NCI-H1436 (cell line): ENCODE measurements at regions not wholly inside any gene's neighbourhood (a gene's known extent, or its start where the extent isn't known, plus 50 kb on each side); places are given as distances from the start of the nearest gene placed in this dataset.
"Not testable (repeated sequence)": the region's sequence is repeated elsewhere in the genome, so short reads cannot be mapped to it uniquely, and the experiment has no call there.

ENCODE experiments used
- DNase-seq: peaks from one replicate; lab custom pipeline; 2025; lab: John Stamatoyannopoulos, UW

DNA sequence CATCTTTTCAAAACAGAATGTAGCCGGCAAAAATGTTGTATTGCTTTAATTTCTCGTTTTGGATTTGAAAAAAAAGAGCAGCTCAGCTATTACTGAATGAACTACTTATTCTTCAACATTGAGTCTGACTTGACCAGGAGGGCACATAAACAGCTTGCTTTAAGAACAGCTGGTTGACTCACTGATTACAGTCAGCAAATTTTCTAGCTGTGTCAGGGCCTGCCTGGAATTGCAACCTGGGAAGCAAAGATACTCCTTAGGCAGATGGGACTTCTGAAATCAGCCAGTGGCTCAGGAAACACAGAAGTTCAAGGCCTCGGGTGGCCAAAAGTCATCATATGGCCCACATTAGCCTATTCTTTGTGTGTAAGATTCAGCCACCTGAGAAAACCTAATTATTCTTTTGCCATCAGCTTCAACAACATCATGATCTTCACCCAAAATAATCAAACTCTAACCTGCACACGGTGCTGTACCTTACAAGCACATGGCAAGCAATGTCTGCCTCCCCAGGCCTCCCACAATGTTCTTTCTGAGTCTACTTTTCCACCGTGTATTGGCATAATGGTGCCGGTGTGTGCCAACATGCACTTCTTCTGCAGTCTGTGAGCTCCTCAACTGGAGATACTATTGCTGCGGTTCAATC lies 307.2 kb downstream of the HHIPL2 start:
- peak; percentile 13 for DNase-seq

GRCh38 chr1:222239130-222239529 lies 308.8 kb downstream of the HHIPL2 start:
- no peak for DNase-seq

DNA sequence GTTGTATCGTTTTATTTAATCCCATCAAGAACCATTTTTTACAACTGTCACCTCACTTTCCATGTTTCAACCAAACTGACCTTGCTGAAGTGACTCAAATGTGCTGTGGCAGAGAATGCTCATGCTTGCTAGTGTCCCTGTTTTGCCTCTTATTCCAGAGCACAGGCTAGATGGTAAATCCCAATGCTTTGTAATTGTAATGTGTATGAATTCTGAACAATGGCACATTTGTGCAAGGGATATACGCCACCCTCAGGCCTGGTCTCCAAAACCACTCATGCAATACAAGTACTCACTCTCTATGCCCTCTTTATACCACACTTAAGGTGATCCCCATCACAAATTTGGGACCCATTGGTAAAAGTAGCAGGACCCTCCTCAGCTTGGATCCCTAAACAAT lies 313.6 kb downstream of the HHIPL2 start:
- DNase-seq, result no peak

GRCh38 chr1:222233444-222234158 lies 314.3 kb downstream of the HHIPL2 start:
- no peak for DNase-seq

DNA sequence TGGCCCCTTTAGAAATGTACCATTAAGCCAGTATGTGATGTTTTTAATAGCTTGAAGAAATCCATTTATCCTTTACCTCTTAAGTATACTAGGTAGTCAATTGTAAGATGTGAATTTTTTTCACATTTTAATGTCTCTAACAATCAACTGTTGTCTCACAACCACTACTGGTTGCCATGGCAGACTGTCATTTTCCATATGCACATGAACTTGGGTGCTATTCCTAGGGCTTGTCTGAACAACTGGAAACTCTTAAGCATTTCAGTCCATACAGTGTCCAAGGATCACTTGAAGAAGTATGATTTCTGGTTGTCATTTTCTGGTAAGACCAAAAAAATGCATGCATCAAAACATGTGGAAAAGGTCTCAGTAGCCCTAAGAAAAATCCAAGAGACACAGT lies 315.1 kb downstream of the HHIPL2 start:
- DNase-seq, result no peak

- no peak for DNase-seq
These were observed 318.1 kb downstream of the HHIPL2 start for GRCh38 chr1:222229672-222230312.

DNA sequence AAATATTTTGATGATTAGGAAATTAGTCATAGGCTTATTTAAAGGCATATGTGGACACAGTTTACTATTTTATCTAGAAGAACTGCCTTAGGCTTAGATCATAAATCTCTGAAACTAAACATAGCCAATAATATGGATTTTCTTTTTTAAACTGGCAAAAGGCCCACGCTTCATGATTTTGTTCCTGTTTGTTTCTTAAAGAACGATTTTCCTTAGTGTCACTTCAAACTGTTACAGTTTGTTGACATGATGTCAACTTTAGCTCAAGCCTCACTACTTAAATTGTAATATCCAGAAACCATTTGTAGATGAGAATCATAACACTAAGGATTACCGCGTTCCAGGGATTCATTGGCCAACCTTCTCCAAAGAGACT lies 322.6 kb downstream of the HHIPL2 start:
- no peak for DNase-seq

GRCh38 chr1:222224636-222225315 lies 323.1 kb downstream of the HHIPL2 start:
- DNase-seq, result no peak

GRCh38 chr1:222224156-222224555 lies 323.7 kb downstream of the HHIPL2 start:
- no peak for DNase-seq

DNA sequence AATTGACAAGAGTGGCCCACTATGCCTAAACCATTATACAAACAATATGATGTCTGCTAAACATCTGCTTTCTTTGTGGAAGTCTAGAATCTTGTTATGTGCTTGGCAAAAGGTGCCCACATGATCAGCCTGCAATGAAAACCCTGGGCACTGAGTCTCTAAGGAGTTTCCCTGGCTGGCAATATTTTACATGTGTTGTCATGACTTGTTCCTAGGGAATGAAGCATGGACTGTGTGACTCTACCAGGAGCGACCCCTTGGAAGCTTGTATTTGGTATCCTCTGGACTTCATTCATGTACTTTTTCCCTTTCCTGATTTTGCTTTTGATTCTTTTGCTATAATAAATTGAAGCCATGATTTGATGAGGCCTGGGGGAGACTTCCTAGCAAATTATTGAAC lies 324.9 kb downstream of the HHIPL2 start:
- DNase-seq, result no peak

GRCh38 chr1:222216255-222216754 lies 331.6 kb downstream of the HHIPL2 start:
- no peak for DNase-seq

- DNase-seq, result no peak
These were observed 337.1 kb downstream of the HHIPL2 start for GRCh38 chr1:222210776-222211175.

- DNase-seq, result no peak
These were observed 343.4 kb downstream of the HHIPL2 start for GRCh38 chr1:222204475-222204874.

GRCh38 chr1:222202831-222203230 lies 345.1 kb downstream of the HHIPL2 start:
- DNase-seq, result no peak

DNA sequence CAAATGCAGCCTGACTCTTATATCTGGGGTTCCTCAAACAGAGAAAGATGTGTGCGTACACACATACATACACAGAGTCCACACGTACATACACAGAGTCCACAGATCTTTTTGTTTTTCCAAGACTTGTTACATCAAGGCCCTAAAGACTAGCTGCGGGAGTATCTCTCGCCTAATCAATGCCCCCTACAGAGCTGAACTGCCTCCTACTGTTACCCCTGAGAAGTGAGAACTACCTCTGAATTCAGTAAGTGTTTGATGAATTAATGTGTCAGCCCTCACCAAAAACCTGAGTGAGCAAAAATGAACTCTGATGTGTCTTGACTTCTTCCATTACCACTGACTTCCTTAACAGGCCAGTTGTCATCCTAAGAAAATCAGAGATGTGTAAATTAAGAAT lies 351.2 kb downstream of the HHIPL2 start:
- DNase-seq, result no peak

DNA sequence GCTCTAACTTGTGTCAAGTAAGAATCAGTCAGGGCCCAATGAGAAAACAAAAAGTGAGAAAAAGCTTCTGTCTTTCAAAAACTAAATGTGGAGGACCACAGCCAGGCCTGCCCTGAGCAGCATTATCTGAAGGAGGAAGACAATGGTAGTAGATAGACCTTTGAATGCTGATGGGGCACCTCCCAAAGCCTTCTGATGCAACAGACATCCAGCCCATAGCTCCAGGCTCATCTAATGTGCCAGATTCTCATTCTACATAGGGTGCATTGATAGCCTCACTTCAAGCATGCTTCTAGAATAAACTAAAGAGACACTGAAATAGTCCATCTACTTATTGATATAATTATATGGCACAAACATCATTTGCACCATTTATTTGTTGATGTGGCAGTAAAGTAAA lies 351.6 kb downstream of the HHIPL2 start:
- DNase-seq, result no peak

- DNase-seq, result no peak
These were observed 352.0 kb downstream of the HHIPL2 start for GRCh38 chr1:222195857-222196256.

- DNase-seq, result no peak
These were observed 358.7 kb downstream of the HHIPL2 start for GRCh38 chr1:222189218-222189617.

DNA sequence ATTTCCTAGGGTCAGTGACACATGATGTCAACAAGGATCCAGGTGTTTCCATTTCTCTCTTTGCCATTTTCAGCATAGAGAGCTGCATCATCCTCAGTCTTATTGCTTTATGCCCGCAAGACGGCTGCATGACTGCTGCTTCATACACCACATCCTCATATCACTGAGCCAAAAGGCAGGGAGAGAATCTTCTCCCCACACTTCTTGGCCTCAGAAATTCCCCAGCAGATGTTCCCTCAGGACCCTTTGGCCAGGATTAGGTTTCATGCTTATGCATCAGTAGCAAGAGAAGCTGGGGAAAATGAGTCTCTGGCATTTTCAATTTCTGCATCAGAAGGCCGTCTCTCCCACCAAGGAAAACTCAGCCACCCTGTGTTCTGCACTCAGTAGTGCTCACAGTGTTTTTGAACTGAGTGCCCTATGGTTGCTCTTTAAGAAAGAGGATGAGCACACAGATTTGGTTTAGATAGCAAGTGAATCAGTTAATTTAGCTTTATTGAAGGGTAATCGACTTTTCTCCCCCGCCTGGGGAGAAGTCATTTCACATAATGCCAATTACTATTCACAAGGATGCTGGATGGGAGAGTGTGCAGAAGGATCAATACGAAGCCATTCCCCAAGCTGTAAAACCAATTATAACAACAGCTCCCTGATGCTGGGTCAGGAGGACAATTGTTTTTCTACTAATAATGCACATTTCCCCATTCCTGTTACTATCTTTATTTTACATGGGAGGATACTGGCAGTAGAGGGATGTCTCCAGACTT lies 360.2 kb downstream of the HHIPL2 start:
- DNase-seq, result no peak

DNA sequence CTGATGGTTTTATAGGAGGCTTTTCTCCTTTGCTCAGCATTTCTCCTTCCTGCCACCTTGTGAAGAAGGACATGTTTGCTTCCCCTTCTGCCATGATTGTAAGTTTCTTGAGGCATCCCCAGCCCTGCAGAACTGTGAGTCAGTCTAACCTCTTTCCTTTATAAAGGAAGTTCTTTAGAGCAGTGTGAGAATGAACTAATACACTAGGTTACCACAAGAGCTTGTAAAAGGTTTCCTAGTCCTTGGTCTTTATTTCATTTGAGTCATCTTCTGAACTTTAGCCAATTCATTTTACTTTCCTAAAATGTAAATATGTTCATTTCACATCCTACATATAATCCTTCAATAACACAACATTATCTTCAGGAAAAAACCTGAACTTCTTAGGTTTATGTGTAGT lies 365.3 kb downstream of the HHIPL2 start:
- no peak for DNase-seq

- DNase-seq, result no peak
These were observed 366.7 kb downstream of the HHIPL2 start for GRCh38 chr1:222181191-222181590.

- DNase-seq, result not testable (repeated sequence)
These were observed 370.4 kb downstream of the HHIPL2 start for GRCh38 chr1:222177496-222177895.
